GM12872 (cell line): ENCODE measurements at regions not wholly inside any gene's neighbourhood (a gene's known extent, or its start where the extent isn't known, plus 50 kb on each side); places are given as distances from the start of the nearest gene placed in this dataset.

Source experiments
- CTCF ChIP-seq: IDR thresholded peaks from 3 replicates; pipeline ENCODE4 v1.5.1; 2011; ENCODE audit warnings: low read depth, mild to moderate bottlenecking, low read length, moderate library complexity; ENCODE audit not compliant: insufficient read depth

GRCh38 chr2:16972276-16972675 is 306.6 kb upstream of the CYRIA start:
- TF ChIP-seq CTCF: no peak

GRCh38 chr2:16971722-16972234 is 306.1 kb upstream of the CYRIA start:
- no peak for TF ChIP-seq CTCF

GRCh38 chr2:16962505-16962904 is 296.9 kb upstream of the CYRIA start:
- TF ChIP-seq CTCF: no peak

GRCh38 chr2:16960579-16960978 is 294.9 kb upstream of the CYRIA start:
- TF ChIP-seq CTCF: no peak

GRCh38 chr2:16958266-16958665 is 292.6 kb upstream of the CYRIA start:
- TF ChIP-seq CTCF: no peak

GRCh38 chr2:16952805-16953204 is 287.2 kb upstream of the CYRIA start:
- TF ChIP-seq CTCF: no peak

GRCh38 chr2:16952368-16952767 is 286.7 kb upstream of the CYRIA start:
- no peak for TF ChIP-seq CTCF

- no peak for TF ChIP-seq CTCF
Measured at GRCh38 chr2:16950436-16950835, 284.8 kb upstream of the CYRIA start.
